ENCODE measurements at regions not wholly inside any gene's neighbourhood (a gene's known extent, or its start where the extent isn't known, plus 50 kb on each side); places are given as distances from the start of the nearest gene placed in this dataset.

DNA sequence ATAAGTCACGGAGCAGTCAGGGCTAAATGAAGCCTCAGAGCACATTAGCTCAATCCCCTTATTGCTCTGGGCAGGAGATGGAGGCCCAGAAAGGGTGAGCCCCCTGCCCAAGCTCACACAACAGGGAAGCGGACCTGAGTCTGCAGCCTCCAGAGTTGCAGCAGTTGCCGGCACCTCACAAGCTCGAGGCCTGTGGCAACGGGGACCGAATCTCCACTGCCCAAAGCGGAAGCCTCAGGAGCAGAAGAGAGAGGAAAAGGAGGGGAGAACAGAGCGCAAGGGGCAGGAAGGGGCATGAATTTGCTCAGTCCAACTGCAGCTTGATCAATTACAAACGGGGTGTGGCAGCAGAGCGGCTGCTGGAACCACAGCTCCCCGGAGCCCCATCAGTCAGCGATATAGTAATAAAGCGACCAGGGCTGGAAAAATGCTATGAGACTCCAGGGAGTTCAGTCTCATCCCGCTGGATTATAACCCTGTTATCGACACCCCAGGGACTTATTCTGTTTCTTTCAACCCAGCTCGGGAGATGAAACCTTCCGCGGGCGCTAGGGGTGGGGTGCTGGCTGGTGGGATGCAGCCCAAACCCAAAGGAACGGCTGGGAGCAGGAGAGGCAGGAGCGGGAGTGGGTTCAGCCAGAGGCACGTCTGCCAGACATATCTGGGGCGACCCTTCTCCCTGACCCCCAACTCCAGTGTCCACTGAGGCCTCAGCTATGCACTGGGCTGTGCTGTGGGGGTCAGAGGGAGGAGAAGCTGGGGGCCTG, 219.7 kb upstream of the LINGO1 start:
- TF ChIP-seq, protein P1, sequence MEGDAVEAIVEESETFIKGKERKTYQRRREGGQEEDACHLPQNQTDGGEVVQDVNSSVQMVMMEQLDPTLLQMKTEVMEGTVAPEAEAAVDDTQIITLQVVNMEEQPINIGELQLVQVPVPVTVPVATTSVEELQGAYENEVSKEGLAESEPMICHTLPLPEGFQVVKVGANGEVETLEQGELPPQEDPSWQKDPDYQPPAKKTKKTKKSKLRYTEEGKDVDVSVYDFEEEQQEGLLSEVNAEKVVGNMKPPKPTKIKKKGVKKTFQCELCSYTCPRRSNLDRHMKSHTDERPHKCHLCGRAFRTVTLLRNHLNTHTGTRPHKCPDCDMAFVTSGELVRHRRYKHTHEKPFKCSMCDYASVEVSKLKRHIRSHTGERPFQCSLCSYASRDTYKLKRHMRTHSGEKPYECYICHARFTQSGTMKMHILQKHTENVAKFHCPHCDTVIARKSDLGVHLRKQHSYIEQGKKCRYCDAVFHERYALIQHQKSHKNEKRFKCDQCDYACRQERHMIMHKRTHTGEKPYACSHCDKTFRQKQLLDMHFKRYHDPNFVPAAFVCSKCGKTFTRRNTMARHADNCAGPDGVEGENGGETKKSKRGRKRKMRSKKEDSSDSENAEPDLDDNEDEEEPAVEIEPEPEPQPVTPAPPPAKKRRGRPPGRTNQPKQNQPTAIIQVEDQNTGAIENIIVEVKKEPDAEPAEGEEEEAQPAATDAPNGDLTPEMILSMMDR (conservative IDR thresholded peaks at IDR 0.05) = no peak
- peak overlapping the region; percentile 50 for H3K27ac ChIP-seq

GRCh38 chr15:77851691-77852090, 219.0 kb upstream of the LINGO1 start:
- peak overlapping the region; percentile 50 for H3K27ac ChIP-seq
- TF ChIP-seq, protein P1 (conservative IDR thresholded peaks at IDR 0.05) = no peak

GRCh38 chr15:77851086-77851485, 218.4 kb upstream of the LINGO1 start:
- TF ChIP-seq, protein P1 (conservative IDR thresholded peaks at IDR 0.05) = no peak
- peak overlapping the region; percentile 50 for H3K27ac ChIP-seq

DNA sequence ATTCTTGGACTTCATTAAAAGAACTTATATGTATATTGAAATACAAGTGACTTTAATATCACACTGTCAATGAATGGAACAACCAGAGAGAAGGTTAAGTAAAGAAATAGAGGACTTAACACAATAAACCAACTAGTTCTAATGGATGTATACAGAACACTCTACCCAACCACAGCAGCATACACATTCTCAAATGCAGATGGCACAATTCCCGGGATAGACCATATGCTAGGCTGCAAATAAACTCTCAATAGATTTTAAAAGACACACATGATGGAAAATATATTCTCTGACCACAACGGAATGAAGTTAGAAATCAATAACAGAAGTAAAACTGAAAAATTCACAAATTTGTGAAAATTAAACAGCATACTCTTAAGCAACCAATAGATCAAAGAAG, 214.3 kb upstream of the LINGO1 start:
- no peak overlapping the region for H3K27ac ChIP-seq
- TF ChIP-seq, protein P1 (conservative IDR thresholded peaks at IDR 0.05) = no peak

GRCh38 chr15:77846360-77846759, 213.6 kb upstream of the LINGO1 start:
- no peak overlapping the region for H3K27ac ChIP-seq
- TF ChIP-seq, protein P1 (conservative IDR thresholded peaks at IDR 0.05) = no peak

- TF ChIP-seq, protein P1 (conservative IDR thresholded peaks at IDR 0.05) = no peak
- no peak overlapping the region for H3K27ac ChIP-seq
These were observed 212.2 kb upstream of the LINGO1 start for GRCh38 chr15:77844798-77845446.

- TF ChIP-seq, protein P1 (conservative IDR thresholded peaks at IDR 0.05) = no peak
- no peak overlapping the region for H3K27ac ChIP-seq
These were observed 210.8 kb upstream of the LINGO1 start for GRCh38 chr15:77843546-77843945.

Data from VCaP (cell line).